Transverse colon (tissue), 4 donors: ENCODE measurements at regions not wholly inside any gene's neighbourhood (a gene's known extent, or its start where the extent isn't known, plus 50 kb on each side); places are given as distances from the start of the nearest gene placed in this dataset.

Source experiments
- CTCF ChIP-seq, 5 experiments: fragments of 200-600 bp in 3 of 5; fragments of 450-650 bp in 2 of 5; sonication (generic) in 3 of 5; IDR thresholded peaks; 1 replicate in 2 of 5; 2 replicates in 3 of 5; pipeline ENCODE4 v1.5.1; 2016 to 2017; ENCODE audit warnings: antibody characterized with exemption in 5 of 5, inconsistent platforms in 3 of 5, mild to moderate bottlenecking in 2 of 5, moderate library complexity in 1 of 5
- EP300 ChIP-seq: sonication (generic); formaldehyde crosslinking; IDR thresholded peaks from one replicate; pipeline ENCODE4 v1.6.1; 2017; ENCODE audit warnings: antibody characterized with exemption, low read depth
- POLR2AphosphoS5 ChIP-seq, 3 donors: sonication (generic); formaldehyde crosslinking; IDR thresholded peaks; one replicate each; pipeline ENCODE4 v1.6.1; 2016; ENCODE audit warnings: antibody characterized with exemption in 3 of 3

- no peak for TF ChIP-seq CTCF (IDR thresholded peaks at IDR 0.05)
- TF ChIP-seq EP300 = no peak
- no peak for TF ChIP-seq POLR2AphosphoS5 (IDR thresholded peaks at IDR 0.05)
Measured at GRCh38 chr10:69738858-69739435, 62.8 kb upstream of the COL13A1 start.
